ENCODE measurements at regions not wholly inside any gene's neighbourhood (a gene's known extent, or its start where the extent isn't known, plus 50 kb on each side); places are given as distances from the start of the nearest gene placed in this dataset.

DNA sequence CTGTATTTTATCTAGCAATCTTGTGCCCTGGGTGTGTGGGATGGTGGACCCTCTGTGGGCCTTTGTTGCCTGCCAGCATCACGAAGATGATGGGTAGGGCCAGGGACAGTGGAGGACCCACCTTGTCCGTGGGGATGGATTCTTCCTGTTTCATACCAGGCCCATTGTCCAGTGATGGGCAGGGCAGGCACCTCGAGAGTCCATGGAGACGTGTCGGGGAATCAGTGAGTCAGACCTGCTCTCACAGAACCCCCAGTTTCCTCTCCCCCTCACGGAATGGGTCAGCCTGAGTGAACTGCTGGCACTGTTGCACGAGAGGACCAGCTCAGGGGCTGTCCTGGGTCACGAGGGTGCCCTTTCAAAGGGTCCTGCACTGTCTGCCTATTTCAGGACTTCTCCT lies 401.2 kb downstream of the RPS24 start:
- TF ChIP-seq POLR2AphosphoS5 (IDR thresholded peaks at IDR 0.05) (no peak), EP300 (IDR thresholded peaks at IDR 0.05) (no peak), POLR2A (IDR thresholded peaks at IDR 0.05) (no peak)
- TF ChIP-seq, protein P1, sequence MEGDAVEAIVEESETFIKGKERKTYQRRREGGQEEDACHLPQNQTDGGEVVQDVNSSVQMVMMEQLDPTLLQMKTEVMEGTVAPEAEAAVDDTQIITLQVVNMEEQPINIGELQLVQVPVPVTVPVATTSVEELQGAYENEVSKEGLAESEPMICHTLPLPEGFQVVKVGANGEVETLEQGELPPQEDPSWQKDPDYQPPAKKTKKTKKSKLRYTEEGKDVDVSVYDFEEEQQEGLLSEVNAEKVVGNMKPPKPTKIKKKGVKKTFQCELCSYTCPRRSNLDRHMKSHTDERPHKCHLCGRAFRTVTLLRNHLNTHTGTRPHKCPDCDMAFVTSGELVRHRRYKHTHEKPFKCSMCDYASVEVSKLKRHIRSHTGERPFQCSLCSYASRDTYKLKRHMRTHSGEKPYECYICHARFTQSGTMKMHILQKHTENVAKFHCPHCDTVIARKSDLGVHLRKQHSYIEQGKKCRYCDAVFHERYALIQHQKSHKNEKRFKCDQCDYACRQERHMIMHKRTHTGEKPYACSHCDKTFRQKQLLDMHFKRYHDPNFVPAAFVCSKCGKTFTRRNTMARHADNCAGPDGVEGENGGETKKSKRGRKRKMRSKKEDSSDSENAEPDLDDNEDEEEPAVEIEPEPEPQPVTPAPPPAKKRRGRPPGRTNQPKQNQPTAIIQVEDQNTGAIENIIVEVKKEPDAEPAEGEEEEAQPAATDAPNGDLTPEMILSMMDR (IDR thresholded peaks at IDR 0.05): no peak
